GM19452 (cell line): ENCODE measurements at regions not wholly inside any gene's neighbourhood (a gene's known extent, or its start where the extent isn't known, plus 50 kb on each side); places are given as distances from the start of the nearest gene placed in this dataset.

Source experiments
- ATAC-seq: cut with Tn5 transposase; IDR thresholded peaks from one replicate; pipeline ENCODE4 v1.9.1; 2021; ENCODE audit not compliant: unreplicated experiment

DNA sequence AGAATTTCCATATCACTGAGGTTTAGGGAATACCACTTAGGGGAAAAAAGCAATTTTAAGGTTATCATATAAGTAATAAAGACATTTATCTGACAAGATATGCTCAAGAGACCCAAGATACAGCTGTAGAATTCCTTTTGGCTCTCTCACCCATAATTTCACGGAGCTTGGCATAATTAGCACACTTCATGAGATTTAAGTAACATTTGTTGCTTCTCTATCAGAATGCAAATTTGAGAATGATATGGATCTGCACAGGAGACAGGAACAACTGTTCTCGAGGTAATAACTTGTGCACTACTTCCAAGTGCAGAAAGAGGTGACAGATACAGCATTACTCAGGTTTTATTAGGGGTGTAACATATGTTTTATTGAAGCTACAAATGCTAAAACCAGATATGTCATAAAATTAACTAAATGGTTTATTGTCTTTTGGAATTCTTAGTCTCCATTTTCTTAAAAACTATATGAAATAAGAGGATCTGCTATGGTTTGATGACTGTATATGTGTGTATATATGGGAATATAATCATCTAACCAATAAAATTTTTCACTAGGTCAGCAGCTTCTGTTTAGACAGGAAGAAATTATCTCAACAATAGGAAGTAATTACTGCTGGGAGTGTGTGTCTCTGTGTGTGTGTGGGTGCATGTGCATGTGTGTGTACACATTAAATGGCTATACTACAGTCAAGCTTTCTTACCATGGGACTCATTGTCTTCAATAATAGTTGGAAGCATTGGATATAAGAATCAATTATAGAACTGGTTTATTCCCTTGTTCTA lies 401.3 kb downstream of the PCDH17 start:
- no peak for ATAC-seq

DNA sequence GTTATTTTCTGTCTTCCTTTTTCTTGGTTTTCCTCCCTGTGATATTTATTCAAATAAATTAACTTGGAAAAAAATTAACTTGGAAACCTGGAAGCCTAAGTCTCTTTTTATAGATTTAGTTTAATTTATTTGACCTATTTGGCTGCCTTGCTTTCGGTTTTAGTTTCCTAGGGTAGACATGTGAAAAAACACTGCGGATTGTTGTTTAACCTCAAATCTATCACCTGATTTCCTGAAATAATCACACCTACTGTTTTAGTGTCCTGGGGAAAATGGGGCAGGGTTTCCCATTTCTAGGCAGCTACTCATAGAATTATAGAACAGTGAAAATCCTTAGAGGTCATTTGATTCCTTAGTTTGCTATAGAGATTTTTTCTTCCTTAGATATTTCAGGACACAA lies 412.4 kb downstream of the PCDH17 start:
- no peak for ATAC-seq

DNA sequence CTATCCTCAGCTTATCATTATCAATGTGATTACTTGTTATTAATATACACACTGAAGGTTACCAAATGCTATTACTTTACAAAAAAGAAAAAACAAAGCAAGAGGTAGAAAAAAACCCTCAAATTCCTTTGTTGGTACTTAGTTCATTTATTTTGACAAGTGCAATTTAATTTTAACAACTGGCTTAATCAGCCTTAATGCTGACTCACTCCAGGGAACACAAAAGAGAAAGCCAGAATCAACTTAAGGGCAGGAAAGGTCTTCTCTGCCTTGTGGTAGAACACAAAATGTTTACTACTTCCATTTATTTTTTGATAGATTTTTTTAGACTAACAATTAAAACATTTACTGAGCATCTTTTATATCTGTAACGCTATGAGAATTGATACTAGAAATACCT lies 417.1 kb downstream of the PCDH17 start:
- no peak for ATAC-seq

DNA sequence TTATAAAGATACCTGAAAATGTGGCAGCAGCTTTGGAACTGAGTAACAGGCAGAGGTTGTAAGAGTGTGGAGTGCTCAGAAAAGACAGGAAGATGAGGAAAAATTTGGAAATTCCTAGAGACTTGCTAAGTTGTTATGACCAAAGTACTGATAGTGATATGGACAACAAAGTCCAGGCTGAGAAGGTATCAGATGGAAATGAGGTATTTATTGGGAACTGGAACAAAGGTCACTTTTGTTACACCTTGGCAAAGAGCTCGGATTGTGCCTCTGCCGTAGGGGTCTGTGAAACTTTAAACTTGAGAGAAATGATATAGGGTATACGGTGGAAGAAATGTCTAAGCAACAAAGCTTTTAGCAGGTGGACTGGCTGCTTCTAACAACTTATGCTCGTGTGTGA lies 419.9 kb downstream of the PCDH17 start:
- ATAC-seq: no peak

DNA sequence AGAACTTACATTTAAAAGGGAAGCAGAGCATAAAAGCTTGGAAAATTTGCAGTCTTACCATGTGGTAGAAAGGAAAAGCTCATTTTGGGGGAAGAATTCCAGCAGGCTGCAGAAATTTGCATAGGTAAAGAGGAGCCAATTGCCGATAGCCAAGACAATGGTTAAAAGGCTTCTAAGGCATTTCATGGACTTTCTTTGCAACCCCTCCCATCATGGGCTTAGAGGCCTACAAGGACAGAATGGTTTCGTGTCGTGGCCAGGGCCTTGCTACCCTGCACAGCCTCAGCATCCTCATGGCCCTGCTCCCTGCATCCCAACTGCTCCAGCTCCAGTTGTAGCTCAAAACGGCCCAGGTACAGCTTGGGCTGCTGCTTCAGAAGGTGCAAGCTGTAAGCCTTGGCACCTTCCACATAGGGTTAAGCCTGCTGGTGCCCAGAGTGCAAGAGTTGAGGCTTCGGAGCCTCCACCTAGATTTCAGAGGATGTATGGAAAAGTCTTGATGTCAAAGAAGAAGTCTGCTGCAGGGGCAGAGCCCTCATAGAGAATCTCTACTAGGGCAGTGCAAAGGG lies 420.3 kb downstream of the PCDH17 start:
- ATAC-seq: no peak

DNA sequence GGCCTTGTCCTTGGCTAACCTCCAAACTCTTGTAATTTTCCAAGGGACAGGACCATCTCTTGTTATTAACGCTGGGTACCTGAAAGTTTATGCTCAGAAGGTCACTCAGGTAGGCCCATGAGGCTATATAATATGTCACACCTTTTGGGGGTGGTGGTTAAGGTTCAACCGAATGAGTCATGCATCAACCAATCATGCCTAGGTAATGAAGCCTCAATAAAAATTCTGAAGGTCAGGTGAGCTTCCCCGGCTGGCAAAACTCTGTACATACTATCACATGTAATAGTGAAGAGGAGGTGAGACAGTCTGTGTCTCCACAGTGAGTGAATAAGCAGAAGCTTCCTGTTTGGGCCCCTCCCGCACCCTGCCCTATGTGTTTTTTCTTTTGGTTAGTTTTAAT lies 424.9 kb downstream of the PCDH17 start:
- ATAC-seq: no peak

DNA sequence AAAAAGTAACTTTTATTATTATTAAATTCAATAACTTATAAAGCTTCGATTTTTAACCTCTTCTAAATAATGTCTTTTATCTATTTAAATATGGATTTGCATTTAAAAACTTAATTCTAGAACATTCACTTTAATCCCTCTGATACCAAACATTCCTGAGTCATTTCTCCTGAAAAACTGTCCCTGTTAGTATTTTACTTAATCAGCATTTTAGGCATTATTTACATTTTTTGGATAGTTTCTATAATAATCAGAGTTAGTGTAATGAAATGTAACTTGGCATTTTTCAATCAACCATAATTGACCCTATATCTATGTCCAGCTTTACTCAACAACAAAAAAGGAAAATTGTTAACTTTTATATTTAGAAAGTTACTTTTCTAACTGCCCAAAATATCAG lies 428.1 kb downstream of the PCDH17 start:
- no peak for ATAC-seq

DNA sequence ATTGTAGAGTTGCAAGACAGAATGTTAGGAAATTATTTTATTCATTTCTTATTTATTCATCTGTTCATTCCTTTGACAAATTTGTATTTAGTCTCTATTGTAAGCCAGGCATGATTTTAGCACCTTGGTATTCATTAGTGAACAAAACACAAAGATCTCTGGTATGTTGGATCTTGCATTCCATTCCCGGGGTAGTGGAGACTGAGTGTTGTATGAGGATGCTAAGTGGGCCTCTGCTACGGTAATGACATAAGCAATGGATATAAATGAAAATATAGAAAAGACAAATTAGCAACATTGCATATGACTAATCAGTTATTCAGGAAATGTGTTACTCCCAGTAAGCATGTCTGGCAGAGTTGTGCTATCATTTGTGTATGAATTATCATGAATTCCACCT lies 449.3 kb downstream of the PCDH17 start:
- ATAC-seq: no peak

DNA sequence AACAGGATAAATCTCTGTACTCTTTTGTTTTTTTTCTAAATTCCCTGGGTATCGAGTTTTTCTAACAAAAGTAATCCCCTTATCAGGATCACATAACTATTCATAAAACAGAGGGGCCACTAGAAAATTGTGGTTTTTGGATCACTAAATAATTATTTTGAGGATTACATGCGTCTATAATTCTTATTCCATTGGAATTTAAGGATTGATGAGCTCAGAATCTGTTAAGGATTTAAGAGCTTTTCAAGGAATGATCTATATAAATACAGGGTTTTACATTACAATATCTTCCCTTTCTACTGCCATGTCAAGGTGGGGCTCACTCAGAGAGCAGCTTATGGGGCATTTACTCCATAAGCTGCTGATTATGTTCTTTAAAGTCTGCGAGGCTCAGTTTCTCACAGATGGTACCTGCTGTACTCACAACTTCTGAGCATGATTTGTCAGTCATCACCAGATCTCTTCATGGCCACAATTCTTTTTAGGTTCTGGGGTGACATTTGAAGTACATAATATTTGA lies 449.8 kb downstream of the PCDH17 start:
- ATAC-seq: no peak

DNA sequence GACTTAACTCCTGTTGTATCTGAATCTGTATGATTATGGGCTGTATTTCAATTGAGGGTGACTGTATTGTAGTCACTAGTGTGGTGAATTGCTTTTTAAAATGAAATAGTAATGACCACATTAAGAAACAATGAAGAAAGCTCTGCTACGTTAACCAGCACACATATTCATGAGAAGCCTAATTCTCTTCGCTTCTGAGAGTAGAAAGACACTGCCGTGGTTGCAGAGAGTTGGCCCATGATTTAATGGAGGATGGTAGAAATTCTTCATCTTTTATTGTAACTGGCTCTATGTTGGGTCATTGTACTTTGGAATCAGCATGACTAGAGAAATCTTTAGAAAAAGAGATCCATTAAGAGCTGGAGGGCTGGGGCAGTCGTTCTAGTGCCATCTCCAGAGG lies 451.5 kb downstream of the PCDH17 start:
- no peak for ATAC-seq

DNA sequence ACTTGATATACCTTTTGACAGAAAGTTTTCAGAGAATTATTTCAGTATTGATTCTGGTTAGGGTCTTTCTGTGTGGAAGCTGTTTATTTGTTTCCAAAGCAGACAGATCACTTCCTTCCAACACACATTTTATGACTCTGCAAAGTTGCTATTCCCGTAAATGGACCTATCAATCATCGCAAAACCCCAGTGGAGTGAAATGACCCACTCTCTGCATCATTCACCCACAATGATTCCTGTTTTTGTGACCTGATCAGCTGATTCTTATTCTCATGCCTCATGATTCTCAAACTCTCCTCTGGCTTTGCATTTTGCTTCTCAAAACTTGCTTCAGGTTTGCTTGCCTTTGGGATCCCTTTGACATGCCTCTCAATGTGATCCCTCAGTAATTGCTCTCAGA lies 453.7 kb downstream of the PCDH17 start:
- no peak for ATAC-seq

DNA sequence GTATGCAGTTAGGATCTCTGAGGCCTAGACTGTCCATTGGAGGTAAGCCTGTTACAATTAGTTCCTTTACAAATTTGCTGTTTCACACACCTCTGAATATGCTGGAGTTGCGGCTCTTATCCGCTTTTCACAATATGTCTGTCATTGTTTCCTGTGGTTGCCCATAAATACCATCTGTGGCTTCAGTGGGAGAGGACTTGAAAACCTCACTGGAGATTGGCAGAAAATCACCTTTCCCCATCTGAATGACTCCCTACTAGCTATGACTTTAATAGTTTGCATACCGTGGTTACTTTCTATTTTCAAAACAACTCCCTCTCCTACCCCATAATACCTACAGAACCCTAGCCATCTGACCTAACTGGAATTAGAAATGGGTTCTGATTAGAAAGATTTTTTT lies 454.3 kb downstream of the PCDH17 start:
- ATAC-seq: no peak

DNA sequence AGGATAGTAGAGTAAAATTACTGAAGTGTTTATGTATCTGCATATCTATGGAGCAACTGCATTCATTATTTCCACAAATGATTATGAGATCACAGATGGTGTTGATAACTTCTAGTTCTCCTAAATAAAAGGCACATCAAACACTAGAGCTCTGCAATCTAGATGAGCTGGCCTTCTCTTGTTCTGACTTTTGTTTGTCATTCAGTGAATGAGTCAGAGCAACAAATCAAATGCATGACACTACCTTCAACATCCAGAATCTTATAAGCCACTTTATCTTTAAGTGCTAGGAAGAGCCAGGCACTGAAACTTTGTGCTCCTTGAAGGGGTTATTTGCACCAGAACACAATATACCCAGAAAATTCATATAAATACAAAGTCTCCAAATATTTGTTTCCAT lies 456.0 kb downstream of the PCDH17 start:
- no peak for ATAC-seq

DNA sequence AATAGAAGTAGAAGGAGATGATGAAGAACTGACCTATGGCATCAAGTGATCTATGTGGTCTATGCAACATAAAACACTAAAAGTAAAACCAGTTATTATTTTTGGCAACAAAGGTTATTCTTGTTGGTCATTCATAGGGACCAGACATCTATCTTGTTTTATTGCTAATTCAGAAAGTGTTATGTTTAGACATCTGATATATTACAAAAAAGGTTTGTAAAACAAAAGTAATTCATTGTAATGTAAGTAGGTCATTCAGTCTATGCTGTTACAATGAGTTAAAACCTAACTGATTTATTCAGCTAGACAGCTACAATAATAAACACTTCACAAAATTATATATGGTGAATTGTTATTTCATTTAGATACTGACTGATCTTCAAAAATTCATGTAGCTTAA lies 461.9 kb downstream of the PCDH17 start:
- ATAC-seq: no peak

DNA sequence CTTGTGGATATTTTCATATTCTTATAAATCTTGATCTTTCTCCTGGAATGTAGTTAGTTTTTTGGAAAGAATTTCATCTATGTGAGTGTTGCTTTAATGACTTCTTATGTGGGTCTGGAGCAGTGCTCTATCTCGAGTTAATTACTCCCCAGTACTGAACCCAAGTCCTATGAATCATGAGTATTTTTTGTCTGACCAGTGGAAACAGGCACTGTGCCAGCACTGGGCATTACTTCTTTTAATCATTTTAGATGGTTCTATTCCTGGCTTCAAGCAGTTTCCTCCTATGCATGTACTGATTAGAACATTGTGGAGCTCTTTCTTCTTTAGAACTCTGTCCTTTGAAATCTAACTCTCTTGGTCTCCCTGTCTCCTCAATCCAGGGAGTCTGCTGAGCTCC lies 466.3 kb downstream of the PCDH17 start:
- ATAC-seq: no peak

DNA sequence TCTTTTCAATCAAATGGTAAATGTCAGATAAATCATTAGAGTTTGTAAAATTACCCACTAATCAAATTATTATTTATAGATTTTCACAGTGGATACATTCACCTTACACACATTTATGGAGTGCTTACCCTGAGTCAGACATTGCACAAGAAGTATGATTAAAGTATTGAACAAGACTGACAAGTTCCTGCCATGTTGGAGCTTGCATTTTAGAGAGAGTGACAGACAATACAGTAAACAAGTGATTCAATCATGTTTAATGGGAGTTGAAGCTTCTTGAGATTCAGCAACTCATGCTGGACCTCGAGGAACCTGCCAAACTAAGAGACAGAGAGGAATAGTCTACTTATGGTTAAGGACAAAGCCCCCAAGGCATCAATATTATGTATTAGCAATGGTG lies 487.8 kb downstream of the PCDH17 start:
- no peak for ATAC-seq

DNA sequence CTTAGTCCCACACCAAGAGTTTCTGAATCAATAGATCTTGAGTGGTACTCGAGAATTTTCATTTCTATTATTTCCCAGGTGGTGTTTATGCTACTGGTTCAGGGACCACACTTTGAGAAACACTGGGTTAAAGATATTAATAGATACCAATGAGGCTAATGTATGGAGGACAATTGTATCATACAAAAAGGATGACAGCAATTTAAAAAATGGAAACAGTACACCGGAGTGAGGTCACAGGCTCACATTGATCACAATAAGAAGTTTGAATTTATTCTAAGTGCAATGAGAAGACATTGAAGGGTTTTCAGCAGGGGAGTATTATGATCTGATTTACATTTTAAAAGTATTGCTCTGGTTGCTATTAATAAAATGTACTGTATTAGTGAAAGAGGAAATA lies 488.3 kb downstream of the PCDH17 start:
- no peak for ATAC-seq

DNA sequence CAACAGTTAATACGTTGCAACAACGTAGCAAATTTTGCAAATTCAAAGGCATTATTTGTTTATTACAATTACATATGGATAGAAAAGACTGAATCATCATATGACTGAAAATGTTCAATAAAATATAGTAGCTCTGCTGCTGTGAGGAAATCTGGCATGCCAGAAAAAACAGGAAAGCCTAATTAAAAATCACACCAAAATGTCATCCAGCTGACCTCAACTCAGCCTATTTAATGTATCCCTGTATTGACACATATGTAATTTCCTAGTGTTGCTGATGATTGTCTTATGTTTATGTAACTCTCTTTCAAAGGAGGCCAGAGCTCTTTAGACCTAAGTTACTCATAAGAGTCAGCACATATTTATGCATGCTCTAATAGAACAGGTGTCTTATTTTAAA lies 495.0 kb downstream of the PCDH17 start:
- ATAC-seq: no peak

DNA sequence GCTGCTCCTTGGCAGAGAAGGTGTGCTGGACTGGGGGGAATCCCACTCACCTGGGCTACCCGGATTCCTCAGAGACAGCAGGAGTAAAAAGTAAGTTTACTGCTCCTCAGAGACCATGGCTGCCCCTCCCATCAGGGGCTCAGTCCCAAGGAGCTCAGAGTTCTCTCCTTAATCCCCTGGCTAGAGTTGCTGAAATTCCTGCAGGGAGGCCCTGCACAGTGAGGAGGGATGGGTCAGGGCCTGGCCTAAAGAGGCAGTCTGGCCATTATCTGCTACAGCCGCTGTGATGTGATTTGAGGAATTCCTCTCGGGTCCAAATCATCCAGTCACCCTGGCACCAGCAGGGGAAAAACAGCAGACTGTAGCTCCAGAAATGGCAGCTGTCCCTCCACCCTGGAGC lies 502.5 kb downstream of the PCDH17 start:
- ATAC-seq: no peak

DNA sequence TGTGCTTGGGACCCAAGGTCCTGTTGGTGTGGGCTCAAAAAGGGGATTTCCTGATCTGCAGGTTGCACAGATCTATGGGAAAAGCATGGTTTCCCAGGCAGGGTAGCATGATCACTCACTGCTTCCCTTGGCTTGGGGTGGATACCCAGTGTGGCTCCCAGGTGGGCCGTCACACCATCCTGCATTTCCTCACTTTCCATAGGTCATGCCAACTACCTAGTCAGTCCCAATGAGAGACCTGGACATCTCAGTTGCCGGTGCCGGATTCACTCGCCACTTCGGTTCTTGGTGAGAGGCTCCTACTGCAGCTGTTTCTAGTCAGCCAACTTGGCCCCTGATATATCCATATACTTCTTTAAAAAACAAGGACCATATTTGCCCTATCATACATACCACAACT lies 503.0 kb downstream of the PCDH17 start:
- no peak for ATAC-seq

DNA sequence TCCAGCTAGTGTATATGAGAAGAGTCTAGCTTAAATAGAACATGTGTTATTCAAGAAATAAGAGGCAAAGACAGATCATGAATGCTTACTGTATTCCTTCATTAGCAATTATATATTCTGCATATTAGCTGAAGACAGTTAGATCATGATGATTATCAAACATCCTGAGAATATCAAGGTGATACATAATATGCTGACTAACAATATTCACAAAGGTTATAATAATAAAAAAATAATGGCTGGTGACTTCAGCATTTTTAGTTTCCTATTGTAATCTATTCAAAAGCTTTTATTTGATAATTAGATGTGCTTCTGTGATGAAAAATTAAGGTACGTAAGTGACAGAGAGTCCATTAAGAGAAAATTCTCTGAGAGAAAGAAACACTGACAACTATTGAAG lies 511.4 kb downstream of the PCDH17 start:
- ATAC-seq: no peak

DNA sequence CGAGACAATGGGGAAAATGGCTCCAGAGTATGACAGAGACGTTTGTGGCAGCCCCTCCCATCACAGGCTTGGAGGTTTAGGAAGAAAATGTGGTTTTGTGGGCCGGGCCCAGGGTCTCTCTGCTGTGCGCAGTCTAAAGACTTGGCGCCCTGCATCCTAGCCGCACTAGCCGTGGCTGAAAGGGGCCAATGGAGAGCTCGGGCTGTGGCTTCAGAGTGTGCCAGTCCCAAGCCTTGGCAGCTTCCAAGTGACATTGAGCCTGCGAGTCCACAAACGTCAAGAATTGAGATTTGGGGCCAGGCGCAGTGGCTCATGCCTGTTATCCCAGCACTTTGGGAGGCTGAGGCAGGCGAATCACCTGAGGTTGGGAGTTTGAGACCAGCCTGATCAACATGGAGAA lies 513.1 kb downstream of the PCDH17 start:
- ATAC-seq: no peak

DNA sequence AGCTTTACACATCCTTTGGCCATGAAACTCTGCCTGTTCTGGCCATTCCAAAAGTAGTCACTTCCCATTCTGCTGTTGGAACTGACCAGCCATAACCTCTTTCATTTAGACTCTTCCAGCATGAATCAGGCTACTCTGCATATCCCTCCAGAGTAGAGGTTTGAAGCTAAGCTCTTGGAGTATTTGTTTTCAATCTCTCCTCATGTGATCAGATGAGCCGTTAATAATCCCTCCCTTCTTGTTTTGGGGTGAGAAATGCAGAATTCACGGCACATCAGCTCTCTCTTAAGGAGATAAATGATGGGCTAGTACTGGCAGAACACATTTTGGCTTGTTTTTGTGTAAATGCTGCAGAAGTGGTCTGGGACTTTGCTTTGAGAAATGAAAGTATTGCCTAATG lies 519.9 kb downstream of the PCDH17 start:
- ATAC-seq: no peak
